MM.1S (cell line): ENCODE measurements at regions not wholly inside any gene's neighbourhood (a gene's known extent, or its start where the extent isn't known, plus 50 kb on each side); places are given as distances from the start of the nearest gene placed in this dataset.

Experiments used
- DNase-seq: peaks from one replicate; pipeline ENCODE4 v3.0.0-alpha.2; 2015
- H2AFZ ChIP-seq: fragments of 300-600 bp; sonication (generic); 2 replicates; pipeline ENCODE4 v1.6.0; 2016; ENCODE audit warnings: antibody characterized with exemption, low read length
- H3F3A ChIP-seq: fragments of 300-600 bp; sonication (generic); 2 replicates; pipeline ENCODE4 v1.6.1; 2016; ENCODE audit warnings: mild to moderate bottlenecking, antibody characterized with exemption, low read length, moderate library complexity, mixed read lengths; ENCODE audit not compliant: insufficient read depth
- H3K27ac ChIP-seq: fragments of 300-600 bp; sonication (generic); 2 replicates; pipeline ENCODE4 v1.5.1; 2016; ENCODE audit warnings: mild to moderate bottlenecking, low read length
- H3K27me3 ChIP-seq: fragments of 300-600 bp; sonication (generic); replicated peaks from 2 replicates; pipeline ENCODE4 v1.6.0; 2016; ENCODE audit warnings: low read length; ENCODE audit not compliant: insufficient read depth
- H3K36me3 ChIP-seq: fragments of 300-600 bp; sonication (generic); replicated peaks from 2 replicates; pipeline ENCODE4 v1.6.1; 2016; ENCODE audit warnings: mild to moderate bottlenecking, low read length, mixed read lengths; ENCODE audit not compliant: insufficient read depth
- H3K4me1 ChIP-seq: fragments of 300-600 bp; sonication (generic); 2 replicates; pipeline ENCODE4 v1.6.1; 2016; ENCODE audit warnings: low read length, mixed read lengths
- H3K4me2 ChIP-seq: fragments of 300-600 bp; sonication (generic); 2 replicates; pipeline ENCODE4 v1.6.0; 2016; ENCODE audit warnings: low read depth, low read length
- H3K4me3 ChIP-seq: fragments of 300-600 bp; sonication (generic); 2 replicates; pipeline ENCODE4 v1.5.1; 2016; ENCODE audit warnings: low read length, mixed read lengths
- H3K79me2 ChIP-seq: fragments of 300-600 bp; sonication (generic); 2 replicates; pipeline ENCODE4 v1.6.1; 2016; ENCODE audit warnings: mixed run types, low read length, mixed read lengths
- H3K9ac ChIP-seq: fragments of 300-600 bp; sonication (generic); 2 replicates; pipeline ENCODE4 v1.6.1; 2016; ENCODE audit warnings: low read length, mixed read lengths
- H3K9me2 ChIP-seq: fragments of 300-600 bp; sonication (generic); replicated peaks from 2 replicates; pipeline ENCODE4 v1.6.1; 2016; ENCODE audit warnings: mild to moderate bottlenecking, low read length, mixed read lengths; ENCODE audit not compliant: insufficient read depth
- H3K9me3 ChIP-seq: fragments of 300-600 bp; sonication (generic); replicated peaks from 2 replicates; pipeline ENCODE4 v1.6.1; 2016; ENCODE audit warnings: mild to moderate bottlenecking, low read length, mixed read lengths; ENCODE audit not compliant: insufficient read depth
- H4K20me1 ChIP-seq: fragments of 300-600 bp; sonication (generic); 2 replicates; pipeline ENCODE4 v1.6.1; 2016; ENCODE audit warnings: mild to moderate bottlenecking, low read length, moderate library complexity, mixed read lengths; ENCODE audit not compliant: insufficient read depth
- EZH2 ChIP-seq: fragments of 300-600 bp; sonication (generic); optimal IDR thresholded peaks from 2 replicates; pipeline ENCODE3; 2017; ENCODE audit warnings: low read depth, mild to moderate bottlenecking, antibody characterized with exemption, low read length, mixed read lengths
- EZH2phosphoT487 ChIP-seq: fragments of 300-600 bp; sonication (generic); IDR thresholded peaks from 2 replicates; pipeline ENCODE4 v1.6.1; 2018; ENCODE audit warnings: antibody characterized with exemption, low read length
- TF ChIP-seq, protein P1 (sequence below): fragments of 300-600 bp; sonication (generic); IDR thresholded peaks from 2 replicates; pipeline ENCODE4 v1.5.1; 2016; ENCODE audit warnings: antibody characterized with exemption, low read length, mixed read lengths

DNA sequence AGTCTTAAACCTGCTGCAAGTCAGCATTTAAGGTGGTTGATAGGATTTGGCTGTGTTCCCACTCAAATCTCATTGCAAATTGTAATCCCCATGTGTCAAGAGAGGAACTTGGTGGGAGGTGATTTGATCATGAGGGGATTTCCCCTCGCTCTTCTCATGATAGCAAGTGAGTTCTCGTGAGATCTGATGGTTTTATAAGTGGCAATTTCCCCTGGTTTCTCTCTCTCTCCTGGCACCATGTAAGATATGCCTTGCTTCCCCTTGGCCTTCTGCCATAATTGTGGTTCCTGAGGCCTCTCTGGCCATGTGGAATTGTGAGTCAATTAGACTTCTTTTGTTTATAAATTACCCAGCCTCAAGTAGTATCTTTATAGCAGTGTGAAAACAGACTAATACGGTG, 84.3 kb upstream of the SMC2 start:
- Histone ChIP-seq H2AFZ (no peak overlapping the region), H3K4me3 (no peak overlapping the region), H3K4me1 (no peaks in the 10 kb centered on the region), H3K9ac (no peak overlapping the region), H3K36me3 (no peaks in the 10 kb centered on the region), H3K27me3 (no peaks in the 10 kb centered on the region), H3K9me3 (no peaks in the 10 kb centered on the region), H3K4me2 (no peak overlapping the region), H3K79me2 (no peaks in the 10 kb centered on the region), H3K27ac (no peak overlapping the region), H4K20me1 (no peaks in the 10 kb centered on the region), H3K9me2 (no peaks in the 10 kb centered on the region), H3F3A (no peaks in the 10 kb centered on the region)
- TF ChIP-seq EZH2 (no peak), EZH2phosphoT487 (no peak)
- TF ChIP-seq, protein P1, sequence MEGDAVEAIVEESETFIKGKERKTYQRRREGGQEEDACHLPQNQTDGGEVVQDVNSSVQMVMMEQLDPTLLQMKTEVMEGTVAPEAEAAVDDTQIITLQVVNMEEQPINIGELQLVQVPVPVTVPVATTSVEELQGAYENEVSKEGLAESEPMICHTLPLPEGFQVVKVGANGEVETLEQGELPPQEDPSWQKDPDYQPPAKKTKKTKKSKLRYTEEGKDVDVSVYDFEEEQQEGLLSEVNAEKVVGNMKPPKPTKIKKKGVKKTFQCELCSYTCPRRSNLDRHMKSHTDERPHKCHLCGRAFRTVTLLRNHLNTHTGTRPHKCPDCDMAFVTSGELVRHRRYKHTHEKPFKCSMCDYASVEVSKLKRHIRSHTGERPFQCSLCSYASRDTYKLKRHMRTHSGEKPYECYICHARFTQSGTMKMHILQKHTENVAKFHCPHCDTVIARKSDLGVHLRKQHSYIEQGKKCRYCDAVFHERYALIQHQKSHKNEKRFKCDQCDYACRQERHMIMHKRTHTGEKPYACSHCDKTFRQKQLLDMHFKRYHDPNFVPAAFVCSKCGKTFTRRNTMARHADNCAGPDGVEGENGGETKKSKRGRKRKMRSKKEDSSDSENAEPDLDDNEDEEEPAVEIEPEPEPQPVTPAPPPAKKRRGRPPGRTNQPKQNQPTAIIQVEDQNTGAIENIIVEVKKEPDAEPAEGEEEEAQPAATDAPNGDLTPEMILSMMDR: no peak
- no peak for DNase-seq

DNA sequence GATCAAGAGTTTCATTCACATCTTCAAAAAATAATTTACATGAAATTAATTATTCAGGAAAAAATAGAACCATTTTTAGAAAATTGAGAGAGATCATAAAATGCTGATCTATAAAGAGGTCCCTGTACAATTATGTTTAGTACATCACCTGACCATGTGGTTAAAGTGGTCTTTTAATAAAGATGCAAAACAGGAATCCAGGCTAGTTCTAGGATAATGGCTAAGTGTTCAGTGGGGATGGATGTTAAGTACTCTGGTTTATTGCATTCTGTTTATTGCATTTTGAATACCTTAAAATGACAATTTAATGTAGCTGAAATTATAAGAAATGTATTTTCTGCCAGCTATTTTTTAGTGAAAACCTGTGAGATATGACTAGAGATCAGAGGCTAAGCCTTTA, 72.0 kb upstream of the SMC2 start:
- no peaks in the 10 kb centered on the region for H4K20me1 ChIP-seq
- no peaks in the 10 kb centered on the region for H3K79me2 ChIP-seq
- no peak overlapping the region for H3K4me3 ChIP-seq
- no peak overlapping the region for H2AFZ ChIP-seq
- H3K4me1 ChIP-seq: no peaks in the 10 kb centered on the region
- no peak overlapping the region for H3K9ac ChIP-seq
- H3K9me3 ChIP-seq: no peaks in the 10 kb centered on the region
- no peak overlapping the region for H3K27ac ChIP-seq
- no peaks in the 10 kb centered on the region for H3F3A ChIP-seq
- TF ChIP-seq EZH2phosphoT487 (no peak), EZH2 (no peak)
- TF ChIP-seq, protein P1: no peak
- H3K4me2 ChIP-seq: no peak overlapping the region
- no peaks in the 10 kb centered on the region for H3K36me3 ChIP-seq
- DNase-seq: no peak
- H3K9me2 ChIP-seq: no peaks in the 10 kb centered on the region
- H3K27me3 ChIP-seq: no peaks in the 10 kb centered on the region

- Histone ChIP-seq H3K9me2 (no peaks in the 10 kb centered on the region), H2AFZ (no peak overlapping the region), H3K4me2 (no peak overlapping the region), H3F3A (no peaks in the 10 kb centered on the region), H3K79me2 (no peaks in the 10 kb centered on the region), H3K4me1 (no peaks in the 10 kb centered on the region), H3K27ac (no peak overlapping the region), H3K4me3 (no peak overlapping the region), H4K20me1 (no peaks in the 10 kb centered on the region), H3K27me3 (no peaks in the 10 kb centered on the region), H3K9me3 (no peaks in the 10 kb centered on the region), H3K9ac (no peak overlapping the region), H3K36me3 (no peaks in the 10 kb centered on the region)
- TF ChIP-seq, protein P1: no peak
- no peak for DNase-seq
Observed at GRCh38 chr9:104025104-104025503, 69.0 kb upstream of the SMC2 start.

- Histone ChIP-seq H3K9ac (no peak overlapping the region), H2AFZ (no peak overlapping the region), H3K4me2 (no peak overlapping the region), H3F3A (no peaks in the 10 kb centered on the region), H3K4me1 (no peaks in the 10 kb centered on the region), H3K4me3 (no peak overlapping the region), H3K9me2 (no peaks in the 10 kb centered on the region), H3K36me3 (no peaks in the 10 kb centered on the region), H3K79me2 (no peaks in the 10 kb centered on the region), H4K20me1 (no peaks in the 10 kb centered on the region), H3K27ac (no peak overlapping the region), H3K9me3 (no peaks in the 10 kb centered on the region), H3K27me3 (no peaks in the 10 kb centered on the region)
- DNase-seq: no peak
- TF ChIP-seq EZH2phosphoT487 (no peak), EZH2 (no peak)
- TF ChIP-seq, protein P1: no peak
Observed at GRCh38 chr9:104025945-104026344, 68.2 kb upstream of the SMC2 start.
